ENCODE measurements at regions not wholly inside any gene's neighbourhood (a gene's known extent, or its start where the extent isn't known, plus 50 kb on each side); places are given as distances from the start of the nearest gene placed in this dataset.

DNA sequence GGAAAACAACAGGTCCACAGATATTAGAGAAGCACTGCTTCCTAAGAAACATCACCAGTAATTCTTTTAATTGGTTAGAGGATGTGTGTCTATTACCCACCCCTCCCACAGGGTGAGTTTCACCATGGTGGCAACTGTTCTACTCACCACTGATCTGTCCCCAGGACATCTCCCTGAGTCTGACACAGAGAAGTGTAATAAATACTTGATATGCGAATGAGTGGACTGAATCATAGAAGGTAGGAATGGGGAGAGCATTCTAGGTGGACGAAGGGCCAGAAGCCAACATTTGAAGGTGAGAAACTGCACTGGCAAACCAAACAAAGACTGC lies 452.7 kb upstream of the PROK2 start:
- DNase-seq (no peak), ATAC-seq (no peak)

GRCh38 chr3:72234391-72234790 lies 449.4 kb upstream of the PROK2 start:
- no peak for DNase-seq
- ATAC-seq: no peak

DNA sequence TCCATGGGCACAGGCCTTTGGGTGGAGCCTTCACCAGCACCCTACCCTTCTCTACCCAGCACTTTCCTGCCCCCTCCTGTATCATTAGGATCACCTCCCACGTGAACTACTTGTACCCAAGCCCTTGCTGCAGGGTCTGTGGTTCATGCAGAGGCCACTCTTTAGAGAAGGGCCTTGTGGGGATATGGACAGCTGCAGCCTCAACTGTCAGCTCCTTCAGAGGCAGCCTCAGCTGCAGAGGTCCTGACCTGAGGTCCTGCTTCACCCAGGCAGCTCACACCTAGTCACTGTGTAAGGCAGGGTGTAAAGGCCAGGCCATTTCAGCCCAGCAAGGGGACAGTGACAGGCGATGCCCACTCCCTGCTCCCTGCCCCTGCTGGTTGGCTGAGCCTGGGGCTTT lies 448.6 kb upstream of the PROK2 start:
- DNase-seq (no peak), ATAC-seq (no peak)

- DNase-seq: no peak
- no peak for ATAC-seq
These were observed 447.8 kb upstream of the PROK2 start for GRCh38 chr3:72232777-72233176.

DNA sequence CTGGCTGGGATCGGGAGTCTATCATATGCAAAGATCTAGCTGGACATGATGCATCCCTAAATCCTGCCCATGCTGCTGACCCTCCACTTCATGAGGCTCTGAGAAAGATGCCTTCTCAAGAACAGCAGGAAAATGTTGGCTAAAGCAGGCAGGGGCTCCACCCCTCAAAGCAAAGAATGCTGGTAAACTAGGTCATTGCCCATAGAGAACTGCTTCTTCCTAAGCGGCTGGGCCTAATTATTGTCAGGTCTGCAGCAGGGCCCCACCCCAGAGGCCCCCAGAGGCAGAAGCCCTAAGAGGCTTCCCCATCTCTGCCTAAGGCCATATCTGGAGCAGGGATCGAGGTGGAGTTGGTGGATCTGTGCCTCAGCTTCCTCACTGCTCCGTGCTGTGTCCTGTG lies 447.4 kb upstream of the PROK2 start:
- ATAC-seq: no peak

GRCh38 chr3:72231439-72232196 lies 446.7 kb upstream of the PROK2 start:
- ATAC-seq: no peak
- DNase-seq: no peak

More for the DNA sequence above, 447.4 kb upstream of the PROK2 start:
- DNase-seq: no peak

DNA sequence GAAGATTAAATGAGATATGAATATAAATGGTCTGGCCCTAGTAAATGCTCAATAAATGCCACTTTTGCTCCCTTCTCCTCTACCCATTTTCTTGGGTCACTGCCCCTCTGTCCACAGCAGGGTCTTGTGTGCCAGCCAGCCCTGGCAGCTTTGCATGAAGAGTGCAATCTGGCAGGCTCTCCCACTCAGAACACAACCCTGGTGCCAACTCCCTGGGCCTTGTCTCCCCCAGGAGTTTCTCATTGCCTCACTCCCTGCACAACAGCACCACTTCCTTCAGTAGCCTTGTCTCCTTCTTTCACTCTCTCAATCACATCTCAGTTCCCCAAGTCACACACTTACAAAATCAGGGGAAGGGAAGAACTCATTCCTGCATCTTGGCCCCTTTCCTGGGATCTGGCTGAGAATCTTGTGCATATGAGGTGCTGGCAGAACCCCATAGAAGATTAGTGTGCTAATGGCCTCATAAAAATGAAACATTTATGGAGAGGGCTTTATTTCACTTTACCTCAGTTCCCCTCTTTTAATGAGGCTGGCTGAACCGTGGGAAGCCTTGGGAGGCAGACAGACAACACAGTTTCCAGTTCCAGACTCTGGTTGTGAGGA lies 445.9 kb upstream of the PROK2 start:
- DNase-seq (no peak), ATAC-seq (no peak)

GRCh38 chr3:72229952-72230351 lies 445.0 kb upstream of the PROK2 start:
- no peak for DNase-seq
- no peak for ATAC-seq

- no peak for ATAC-seq
These were observed 442.6 kb upstream of the PROK2 start for GRCh38 chr3:72227486-72228070.

DNA sequence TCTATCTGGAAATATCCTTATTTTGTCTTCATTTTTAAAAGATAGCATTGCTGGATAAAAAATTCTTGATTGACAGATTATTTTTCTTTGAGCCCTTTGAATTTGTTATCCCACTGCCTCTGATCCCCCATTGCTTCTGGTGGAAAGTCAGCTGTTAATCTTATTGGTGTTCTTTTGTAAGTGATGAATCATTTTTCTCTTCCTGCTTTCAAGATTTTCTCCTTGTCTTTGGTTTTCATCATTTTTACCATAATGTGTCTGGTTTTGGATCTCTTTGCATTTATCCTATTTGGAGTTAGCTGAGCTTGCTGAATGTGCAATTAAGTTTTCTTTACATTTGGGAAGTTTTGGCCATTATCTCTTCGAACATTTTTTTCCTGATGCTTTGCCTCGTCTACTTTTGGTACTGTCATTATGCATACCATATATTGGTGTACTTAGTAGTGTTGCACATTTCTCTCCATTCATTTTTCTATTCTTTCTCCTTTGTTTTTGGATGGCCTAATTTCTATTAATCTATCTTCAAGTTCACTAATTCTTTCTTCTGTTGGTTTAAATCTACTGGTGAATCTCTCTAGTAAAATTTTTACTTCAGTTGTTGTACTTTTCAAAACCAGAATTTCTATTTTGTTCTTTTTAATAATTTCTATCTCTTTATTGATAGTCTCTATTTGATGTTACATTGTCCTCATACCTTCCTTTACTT lies 440.0 kb upstream of the PROK2 start:
- DNase-seq: no peak
- no peak for ATAC-seq

More at GRCh38 chr3:72227486-72228070, 442.6 kb upstream of the PROK2 start:
- DNase-seq: no peak

- ATAC-seq (no peak), DNase-seq (no peak)
These were observed 438.7 kb upstream of the PROK2 start for GRCh38 chr3:72223628-72224027.

DNA sequence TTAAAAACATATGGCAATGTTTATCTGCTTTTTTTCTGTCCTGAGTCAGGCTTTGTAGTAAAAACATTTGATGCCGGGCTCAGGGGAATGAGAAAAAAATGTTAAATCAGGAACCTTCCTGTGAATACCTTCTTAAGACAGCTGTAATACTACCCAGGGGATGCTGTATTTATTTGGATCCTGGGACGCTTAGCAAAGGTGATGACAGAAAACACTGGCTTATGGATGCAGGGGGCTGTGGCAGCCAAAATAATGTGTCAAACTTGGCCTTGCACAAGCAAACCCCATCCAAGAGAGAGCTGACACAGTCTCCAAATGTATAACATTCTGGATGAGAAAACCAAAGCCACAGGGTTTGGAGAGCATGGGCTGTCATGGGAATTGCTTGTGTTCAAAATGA lies 438.2 kb upstream of the PROK2 start:
- ATAC-seq (no peak), DNase-seq (no peak)

- no peak for DNase-seq
- ATAC-seq: no peak
These were observed 437.5 kb upstream of the PROK2 start for GRCh38 chr3:72222410-72222809.

- ATAC-seq (no peak), DNase-seq (no peak)
These were observed 436.0 kb upstream of the PROK2 start for GRCh38 chr3:72220946-72221345.

DNA sequence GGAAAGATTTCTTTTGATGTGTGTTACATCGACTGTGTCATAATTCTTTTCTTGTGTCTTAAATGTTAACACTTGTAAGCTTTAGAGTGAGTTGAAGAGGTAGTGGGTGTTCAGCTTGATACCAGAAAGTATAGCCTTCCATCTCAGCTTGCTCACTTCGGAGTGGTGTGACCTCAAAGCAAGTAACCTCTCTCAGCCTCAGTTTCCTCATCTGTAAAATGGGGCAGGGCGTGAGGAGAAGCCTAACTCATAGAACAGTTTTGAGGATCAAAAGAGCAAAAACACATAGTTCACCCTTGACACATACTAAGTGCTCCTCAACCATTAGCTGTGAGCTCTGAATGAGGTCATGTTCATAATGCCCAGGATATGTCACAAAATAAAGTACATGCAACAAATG lies 434.8 kb upstream of the PROK2 start:
- DNase-seq (no peak), ATAC-seq (peak; percentile 23)

- no peak for ATAC-seq
- DNase-seq: no peak
These were observed 432.6 kb upstream of the PROK2 start for GRCh38 chr3:72217570-72217969.

- no peak for DNase-seq
- ATAC-seq: no peak
These were observed 429.4 kb upstream of the PROK2 start for GRCh38 chr3:72214066-72214951.

- no peak for DNase-seq
- ATAC-seq: no peak
These were observed 428.5 kb upstream of the PROK2 start for GRCh38 chr3:72213296-72214065.

GRCh38 chr3:72212396-72212795 lies 427.4 kb upstream of the PROK2 start:
- ATAC-seq: no peak
- DNase-seq: no peak

- ATAC-seq (no peak), DNase-seq (no peak)
These were observed 425.3 kb upstream of the PROK2 start for GRCh38 chr3:72210261-72210660.

DNA sequence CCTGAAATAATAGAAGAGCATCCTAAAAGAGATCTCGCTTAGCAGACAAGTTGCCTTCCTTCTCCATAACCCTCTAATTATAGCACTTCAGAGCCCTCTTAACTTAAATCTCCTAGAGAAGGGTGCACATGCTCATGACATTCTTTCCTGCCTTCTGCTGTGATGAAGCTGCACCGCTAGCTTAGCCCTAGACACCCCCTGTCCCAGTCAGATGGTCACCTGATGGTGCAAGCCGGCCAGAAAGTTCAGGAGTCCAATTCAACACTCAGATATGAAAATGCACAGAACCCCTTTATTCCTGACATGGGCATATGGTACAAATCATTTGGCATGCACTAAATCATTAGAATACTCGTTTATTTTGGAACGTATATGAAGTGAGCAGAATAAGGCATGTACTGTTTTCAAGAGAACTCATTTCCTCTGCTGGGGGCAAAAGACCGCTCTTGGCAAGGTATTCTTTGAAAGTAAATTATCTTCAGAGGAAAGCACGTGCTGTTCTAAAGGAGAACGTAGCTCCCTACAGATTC lies 420.4 kb upstream of the PROK2 start:
- ATAC-seq: no peak
- DNase-seq: no peak
